Parathyroid adenoma (tissue), 2 donors: ENCODE measurements at regions not wholly inside any gene's neighbourhood (a gene's known extent, or its start where the extent isn't known, plus 50 kb on each side); places are given as distances from the start of the nearest gene placed in this dataset.

Source experiments
- H2AFZ ChIP-seq: fragments of 300-600 bp; sonication (generic); one replicate; pipeline ENCODE4 v1.7.0; 2017; ENCODE audit warnings: antibody characterized with exemption, mild to moderate bottlenecking
- H3K27ac ChIP-seq: fragments of 300-600 bp; sonication (generic); one replicate; pipeline ENCODE4 v1.7.0; 2017
- H3K27me3 ChIP-seq: fragments of 300-600 bp; sonication (generic); one replicate; pipeline ENCODE4 v1.7.0; 2017; ENCODE audit warnings: low read length; ENCODE audit not compliant: control insufficient read depth, insufficient read depth
- H3K36me3 ChIP-seq: fragments of 300-600 bp; sonication (generic); one replicate; pipeline ENCODE4 v1.7.0; 2017; ENCODE audit warnings: low read length; ENCODE audit not compliant: control insufficient read depth, insufficient read depth
- H3K4me1 ChIP-seq: fragments of 300-600 bp; sonication (generic); one replicate; pipeline ENCODE4 v1.7.0; 2017; ENCODE audit warnings: control low read depth
- H3K4me2 ChIP-seq: fragments of 300-600 bp; sonication (generic); one replicate; pipeline ENCODE4 v1.7.0; 2017; ENCODE audit warnings: low read length
- H3K4me3 ChIP-seq: fragments of 300-600 bp; sonication (generic); one replicate; pipeline ENCODE4 v1.7.0; 2017; ENCODE audit warnings: low read depth, low read length
- H3K79me2 ChIP-seq: fragments of 300-600 bp; sonication (generic); one replicate; pipeline ENCODE4 v1.7.0; 2017; ENCODE audit warnings: control low read depth
- H3K9ac ChIP-seq: fragments of 300-600 bp; sonication (generic); one replicate; pipeline ENCODE4 v1.7.0; 2017; ENCODE audit warnings: mild to moderate bottlenecking
- H3K9me3 ChIP-seq: fragments of 300-600 bp; sonication (generic); one replicate; pipeline ENCODE4 v1.7.0; 2017; ENCODE audit warnings: low read length; ENCODE audit not compliant: control insufficient read depth
- TF ChIP-seq, protein P1 (sequence below): fragments of 300-600 bp; sonication (generic); IDR thresholded peaks from one replicate; pipeline ENCODE4 v1.7.0; 2017; ENCODE audit warnings: antibody characterized with exemption, mild to moderate bottlenecking
- donor health status: primary hyperparathyroidism.

DNA sequence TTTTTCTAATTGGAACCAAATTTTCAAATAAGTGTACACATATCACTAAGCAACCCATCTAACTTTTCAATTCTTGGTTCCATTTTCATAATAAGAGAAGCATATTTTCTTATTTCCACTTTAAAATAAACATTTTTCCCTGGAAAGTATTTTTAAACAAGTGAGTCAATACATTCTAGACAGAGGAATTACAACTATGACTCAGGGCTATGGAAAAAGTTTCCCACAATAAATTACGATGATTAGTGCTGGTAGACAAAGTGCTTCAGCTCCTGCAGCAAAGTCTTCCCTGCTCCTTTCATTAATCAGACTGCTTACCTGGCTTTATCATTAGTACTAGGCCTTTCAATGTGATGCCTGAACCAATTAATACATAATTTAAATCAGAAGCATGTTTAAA lies 322.5 kb downstream of the HACE1 start:
- no peak overlapping the region for H3K9ac ChIP-seq
- H3K4me2 ChIP-seq, result no peak overlapping the region
- no peak overlapping the region for H3K4me3 ChIP-seq
- no peaks in the 10 kb centered on the region for H3K4me1 ChIP-seq
- no peaks in the 10 kb centered on the region for H3K79me2 ChIP-seq
- no peaks in the 10 kb centered on the region for H3K36me3 ChIP-seq
- H2AFZ ChIP-seq, result no peak overlapping the region
- H3K27me3 ChIP-seq, result no peaks in the 10 kb centered on the region
- H3K9me3 ChIP-seq, result no peaks in the 10 kb centered on the region
- no peak overlapping the region for H3K27ac ChIP-seq
- TF ChIP-seq, protein P1, sequence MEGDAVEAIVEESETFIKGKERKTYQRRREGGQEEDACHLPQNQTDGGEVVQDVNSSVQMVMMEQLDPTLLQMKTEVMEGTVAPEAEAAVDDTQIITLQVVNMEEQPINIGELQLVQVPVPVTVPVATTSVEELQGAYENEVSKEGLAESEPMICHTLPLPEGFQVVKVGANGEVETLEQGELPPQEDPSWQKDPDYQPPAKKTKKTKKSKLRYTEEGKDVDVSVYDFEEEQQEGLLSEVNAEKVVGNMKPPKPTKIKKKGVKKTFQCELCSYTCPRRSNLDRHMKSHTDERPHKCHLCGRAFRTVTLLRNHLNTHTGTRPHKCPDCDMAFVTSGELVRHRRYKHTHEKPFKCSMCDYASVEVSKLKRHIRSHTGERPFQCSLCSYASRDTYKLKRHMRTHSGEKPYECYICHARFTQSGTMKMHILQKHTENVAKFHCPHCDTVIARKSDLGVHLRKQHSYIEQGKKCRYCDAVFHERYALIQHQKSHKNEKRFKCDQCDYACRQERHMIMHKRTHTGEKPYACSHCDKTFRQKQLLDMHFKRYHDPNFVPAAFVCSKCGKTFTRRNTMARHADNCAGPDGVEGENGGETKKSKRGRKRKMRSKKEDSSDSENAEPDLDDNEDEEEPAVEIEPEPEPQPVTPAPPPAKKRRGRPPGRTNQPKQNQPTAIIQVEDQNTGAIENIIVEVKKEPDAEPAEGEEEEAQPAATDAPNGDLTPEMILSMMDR, result no peak

DNA sequence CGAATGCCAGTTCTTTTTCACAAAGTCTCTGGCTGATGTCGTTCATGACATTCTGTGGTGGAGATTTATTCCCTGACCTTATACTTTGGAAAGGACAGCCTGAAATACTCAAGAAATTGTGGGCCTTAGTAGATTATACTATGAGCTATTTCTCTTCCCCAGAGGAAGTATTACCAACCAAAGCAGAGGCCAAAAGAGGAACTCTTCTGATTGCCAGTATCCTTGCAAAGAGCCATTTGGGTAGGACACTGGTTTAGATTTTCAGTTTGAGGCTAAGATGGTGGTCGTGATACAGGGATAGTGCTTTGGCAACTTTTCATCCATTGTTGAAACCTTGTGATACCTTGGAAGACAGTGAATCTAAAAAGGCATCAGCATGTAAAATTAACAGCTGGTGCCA lies 327.3 kb downstream of the HACE1 start:
- Histone ChIP-seq H2AFZ (no peak overlapping the region), H3K27ac (no peak overlapping the region), H3K9ac (no peak overlapping the region)

DNA sequence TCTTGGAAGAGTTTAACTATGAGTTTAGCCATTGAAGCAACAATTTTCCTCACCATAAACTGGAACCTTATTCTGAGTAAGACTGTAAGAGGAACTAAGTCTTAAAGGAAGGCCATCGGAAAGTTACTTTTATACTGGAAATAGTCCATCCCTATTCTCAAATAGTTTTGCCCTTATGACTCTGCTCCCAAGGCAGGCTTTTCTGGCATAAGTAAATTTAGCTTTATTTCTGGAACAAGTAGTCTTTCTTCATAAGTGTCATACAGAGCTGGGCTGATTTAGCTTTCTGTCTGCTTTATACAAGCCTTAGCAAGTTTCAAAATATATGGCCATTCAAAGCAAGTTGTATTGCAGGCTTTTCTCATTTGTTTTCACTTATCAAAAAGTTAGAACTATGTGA lies 328.1 kb downstream of the HACE1 start:
- no peak overlapping the region for H3K4me3 ChIP-seq
- no peak overlapping the region for H3K4me2 ChIP-seq
- no peaks in the 10 kb centered on the region for H3K4me1 ChIP-seq
- no peaks in the 10 kb centered on the region for H3K9me3 ChIP-seq
- no peaks in the 10 kb centered on the region for H3K27me3 ChIP-seq
- no peaks in the 10 kb centered on the region for H3K79me2 ChIP-seq
- TF ChIP-seq, protein P1, result no peak
- no peak overlapping the region for H3K9ac ChIP-seq
- H3K27ac ChIP-seq, result no peak overlapping the region
- no peaks in the 10 kb centered on the region for H3K36me3 ChIP-seq
- no peak overlapping the region for H2AFZ ChIP-seq

More for the DNA sequence above, 327.3 kb downstream of the HACE1 start:
- H3K4me3 ChIP-seq, result no peak overlapping the region
- H3K27me3 ChIP-seq, result no peaks in the 10 kb centered on the region
- H3K4me2 ChIP-seq, result no peak overlapping the region
- no peaks in the 10 kb centered on the region for H3K79me2 ChIP-seq
- TF ChIP-seq, protein P1, result no peak
- H3K9me3 ChIP-seq, result no peaks in the 10 kb centered on the region
- H3K36me3 ChIP-seq, result no peaks in the 10 kb centered on the region
- H3K4me1 ChIP-seq, result no peaks in the 10 kb centered on the region

DNA sequence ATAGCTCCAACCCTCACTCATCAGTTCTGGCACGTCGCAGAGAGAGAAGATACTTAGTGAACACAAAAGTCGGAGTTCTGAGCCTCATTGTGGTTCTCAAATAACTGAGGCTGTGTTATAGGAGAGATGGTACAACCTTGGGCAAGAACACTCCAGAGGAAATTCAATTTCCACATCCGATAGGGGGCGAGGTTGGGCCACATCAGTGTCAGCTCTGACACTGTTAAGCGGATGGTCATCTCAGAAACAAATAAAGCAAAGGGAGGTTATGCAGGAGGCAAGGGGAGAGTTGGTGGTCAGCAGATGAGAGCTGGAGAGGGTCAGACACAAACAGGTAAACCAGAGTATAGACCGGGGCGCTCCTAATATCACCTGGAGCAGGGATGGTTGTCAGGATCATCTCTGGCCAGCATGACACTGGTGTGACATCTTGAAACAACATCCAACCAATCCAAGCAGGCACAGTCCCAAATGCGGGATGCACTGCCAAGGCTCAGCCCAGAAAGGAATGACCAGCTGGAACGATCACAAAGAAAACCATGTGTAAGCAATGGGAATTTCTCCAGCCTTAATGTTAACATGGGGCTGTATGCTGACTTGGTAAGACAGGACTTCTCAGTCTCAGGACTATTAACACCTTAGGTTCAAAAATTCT lies 331.8 kb downstream of the HACE1 start:
- H3K36me3 ChIP-seq, result no peaks in the 10 kb centered on the region
- no peak overlapping the region for H2AFZ ChIP-seq
- no peak overlapping the region for H3K4me2 ChIP-seq
- H3K27me3 ChIP-seq, result no peaks in the 10 kb centered on the region
- no peak overlapping the region for H3K27ac ChIP-seq
- H3K4me1 ChIP-seq, result no peaks in the 10 kb centered on the region
- no peaks in the 10 kb centered on the region for H3K9me3 ChIP-seq
- H3K9ac ChIP-seq, result no peak overlapping the region
- H3K4me3 ChIP-seq, result no peak overlapping the region
- TF ChIP-seq, protein P1, result no peak
- no peaks in the 10 kb centered on the region for H3K79me2 ChIP-seq

DNA sequence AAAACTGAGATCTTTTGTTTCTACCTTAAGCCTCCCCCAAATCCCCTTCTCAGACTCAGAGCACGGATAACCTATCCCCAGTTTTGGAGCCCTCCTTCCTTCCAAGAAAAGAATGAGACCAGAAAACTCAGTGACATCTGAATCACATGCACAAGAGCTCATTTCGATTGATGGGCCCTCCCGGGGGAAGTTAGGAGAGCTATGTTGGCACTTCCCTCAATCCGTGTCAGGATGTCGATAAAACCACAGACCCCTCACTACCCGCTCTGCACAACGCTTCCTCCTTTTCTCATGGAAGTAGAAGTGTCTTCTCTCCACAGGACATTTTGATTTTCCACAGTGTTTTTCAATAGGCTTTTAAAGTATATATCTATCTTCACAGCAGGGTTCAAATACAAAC lies 332.4 kb downstream of the HACE1 start:
- no peak overlapping the region for H2AFZ ChIP-seq
- no peaks in the 10 kb centered on the region for H3K4me1 ChIP-seq
- H3K9ac ChIP-seq, result no peak overlapping the region
- TF ChIP-seq, protein P1, result no peak
- no peak overlapping the region for H3K4me2 ChIP-seq
- H3K9me3 ChIP-seq, result no peaks in the 10 kb centered on the region
- H3K4me3 ChIP-seq, result no peak overlapping the region
- no peaks in the 10 kb centered on the region for H3K79me2 ChIP-seq
- no peaks in the 10 kb centered on the region for H3K36me3 ChIP-seq
- no peak overlapping the region for H3K27ac ChIP-seq
- H3K27me3 ChIP-seq, result no peaks in the 10 kb centered on the region
